Natural killer cell (primary cell): ENCODE measurements at regions not wholly inside any gene's neighbourhood (a gene's known extent, or its start where the extent isn't known, plus 50 kb on each side); places are given as distances from the start of the nearest gene placed in this dataset.
"Not testable (repeated sequence)": the region's sequence is repeated elsewhere in the genome, so short reads cannot be mapped to it uniquely, and the experiment has no call there.

Experiments used
- ATAC-seq, 3 donors: fragments of 150-1000 bp in 2 of 3; fragments of 200-7000 bp in 1 of 3; cut with Tn5 transposase; 1 replicate in 1 of 3; 2 replicates in 2 of 3; pipeline ENCODE4 v1.10.0; 2021; ENCODE audit warnings: mild to moderate bottlenecking in 2 of 3, moderate library complexity in 2 of 3
- DNase-seq, 2 donors: peaks; one replicate each; pipeline versions ENCODE4 v3.0.0 to v3.0.0-alpha.2; 2013 to 2021; ENCODE audit warnings: mixed read lengths in 1 of 2
- H3K27ac ChIP-seq: one replicate; pipeline ENCODE4 v1.5.1; 2013; ENCODE audit warnings: mild to moderate bottlenecking, low read length
- H3K27me3 ChIP-seq: one replicate; pipeline ENCODE4 v1.6.1; 2013; ENCODE audit warnings: low read length; ENCODE audit not compliant: control insufficient read depth, insufficient read depth
- H3K36me3 ChIP-seq: one replicate; pipeline ENCODE4 v1.6.1; 2013; ENCODE audit warnings: low read length; ENCODE audit not compliant: control insufficient read depth, insufficient read depth
- H3K4me1 ChIP-seq: one replicate; pipeline ENCODE4 v1.6.1; 2013; ENCODE audit warnings: low read length; ENCODE audit not compliant: control insufficient read depth, insufficient read depth
- H3K4me3 ChIP-seq: one replicate; pipeline ENCODE4 v1.5.1; 2013; ENCODE audit warnings: low read length
- H3K9me3 ChIP-seq: one replicate; pipeline ENCODE4 v1.6.1; 2013; ENCODE audit warnings: low read length; ENCODE audit not compliant: control insufficient read depth, insufficient read depth
- H3K27ac Mint-ChIP-seq, 2 donors: one replicate each; pipeline ENCODE4 v1.8.0; 2022; ENCODE audit warnings: mild to moderate bottlenecking in 2 of 2, mixed read lengths in 2 of 2, moderate library complexity in 1 of 2
- H3K27me3 Mint-ChIP-seq, 2 donors: one replicate each; pipeline ENCODE4 v1.8.0; 2022; ENCODE audit warnings: low read depth in 2 of 2, mixed read lengths in 2 of 2
- H3K36me3 Mint-ChIP-seq: one replicate; pipeline ENCODE4 v1.8.0; 2022; ENCODE audit warnings: mixed read lengths
- H3K4me1 Mint-ChIP-seq, 2 donors: one replicate each; pipeline ENCODE4 v1.8.0; 2022; ENCODE audit warnings: mixed read lengths in 2 of 2
- H3K4me3 Mint-ChIP-seq: one replicate; pipeline ENCODE4 v1.8.0; 2022; ENCODE audit warnings: mild to moderate bottlenecking, moderate library complexity, mixed read lengths
- H3K9me3 Mint-ChIP-seq, 2 donors: one replicate each; pipeline ENCODE4 v1.8.0; 2022; ENCODE audit warnings: mixed read lengths in 2 of 2
- WGBS: methylation state at CpG from one replicate; pipeline ENCODE4 v1.1.7; 2013; ENCODE audit warnings: missing lambda C conversion rate; ENCODE audit not compliant: insufficient coverage; 5-methylcytosine and 5-hydroxymethylcytosine counted together
- intact Hi-C: fragments of 100-400 bp; cut with micrococcal nuclease; formaldehyde crosslinking; loops from one replicate; pipeline ENCODE4 v1.14.2; 2022
- TF ChIP-seq, protein P1 (sequence below): fragments of 200-600 bp; IDR thresholded peaks from one replicate; pipeline ENCODE4 v1.8.0; 2022; ENCODE audit warnings: antibody characterized with exemption

DNA sequence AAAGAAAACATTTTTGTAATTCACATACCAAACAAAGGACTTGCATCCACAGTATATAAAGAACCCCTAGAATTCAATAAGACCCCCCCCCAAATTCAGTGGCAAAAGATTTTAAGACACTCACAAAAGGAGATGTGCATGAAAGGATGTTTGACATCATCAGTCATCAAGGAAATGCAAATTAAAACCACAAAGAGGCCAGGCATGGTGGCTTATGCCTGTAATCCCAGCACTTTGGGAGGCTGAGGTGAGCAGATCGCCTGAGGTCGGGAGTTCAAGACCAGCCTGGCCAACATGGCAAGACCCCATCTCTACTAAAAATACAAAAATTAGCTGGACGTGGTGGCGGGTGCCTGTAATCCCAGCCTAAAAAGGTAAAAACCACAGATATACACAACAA is 61.3 kb downstream of the AIPL1 start:
- H3K27ac ChIP-seq, DNase-seq, H3K27me3 ChIP-seq, H3K27ac Mint-ChIP-seq, H3K4me3 ChIP-seq, H3K4me1 ChIP-seq, H3K4me1 Mint-ChIP-seq, H3K4me3 Mint-ChIP-seq, H3K9me3 Mint-ChIP-seq, H3K36me3 ChIP-seq, ATAC-seq, H3K9me3 ChIP-seq, intact Hi-C loops, H3K36me3 Mint-ChIP-seq: not testable (repeated sequence)
- WGBS: 66% methylated on average over 4 of the region's 4 CpGs
- H3K27me3 Mint-ChIP-seq: peaks cover 16 to 34% of the 10 kb centered on the region in 2 donors

DNA sequence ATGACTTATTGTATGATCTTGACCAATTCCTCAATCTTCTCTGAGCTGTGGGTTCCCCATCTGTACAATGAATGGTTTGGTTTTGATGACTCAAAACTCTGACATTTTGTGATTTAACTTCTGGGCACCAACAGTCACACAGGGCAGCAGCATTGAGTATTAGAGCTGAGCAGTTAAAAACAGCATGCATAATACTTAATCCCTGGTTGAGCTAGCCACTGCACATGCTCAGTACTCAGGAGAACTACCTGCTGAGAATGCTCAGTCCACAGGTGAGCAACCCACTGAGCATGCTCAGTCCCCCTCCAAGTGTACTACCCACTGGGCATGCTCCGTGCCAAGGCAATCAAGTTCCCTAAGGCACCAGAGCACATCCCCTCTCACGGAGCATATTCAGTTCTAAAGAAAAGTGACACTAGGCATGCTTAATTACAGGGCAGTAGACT is 68.7 kb downstream of the AIPL1 start:
- Mint-ChIP-seq H3K9me3 (no peaks in the 10 kb centered on the region), H3K4me1 (no peaks in the 10 kb centered on the region), H3K27me3 (peaks cover 35 to 68% of the 10 kb centered on the region in 2 donors), H3K36me3 (no peaks in the 10 kb centered on the region), H3K4me3 (no peak overlapping the region), H3K27ac (no peak overlapping the region)
- DNase-seq: no peak
- Histone ChIP-seq H3K4me3 (no peak overlapping the region), H3K4me1 (no peaks in the 10 kb centered on the region), H3K36me3 (no peaks in the 10 kb centered on the region), H3K27ac (no peak overlapping the region), H3K27me3 (peaks cover 9% of the 10 kb centered on the region), H3K9me3 (no peaks in the 10 kb centered on the region)
- 82% methylated on average over 2 of the region's 2 CpGs for WGBS
- intact Hi-C loops: no loop called here
- ATAC-seq: no peak
- TF ChIP-seq, protein P1, sequence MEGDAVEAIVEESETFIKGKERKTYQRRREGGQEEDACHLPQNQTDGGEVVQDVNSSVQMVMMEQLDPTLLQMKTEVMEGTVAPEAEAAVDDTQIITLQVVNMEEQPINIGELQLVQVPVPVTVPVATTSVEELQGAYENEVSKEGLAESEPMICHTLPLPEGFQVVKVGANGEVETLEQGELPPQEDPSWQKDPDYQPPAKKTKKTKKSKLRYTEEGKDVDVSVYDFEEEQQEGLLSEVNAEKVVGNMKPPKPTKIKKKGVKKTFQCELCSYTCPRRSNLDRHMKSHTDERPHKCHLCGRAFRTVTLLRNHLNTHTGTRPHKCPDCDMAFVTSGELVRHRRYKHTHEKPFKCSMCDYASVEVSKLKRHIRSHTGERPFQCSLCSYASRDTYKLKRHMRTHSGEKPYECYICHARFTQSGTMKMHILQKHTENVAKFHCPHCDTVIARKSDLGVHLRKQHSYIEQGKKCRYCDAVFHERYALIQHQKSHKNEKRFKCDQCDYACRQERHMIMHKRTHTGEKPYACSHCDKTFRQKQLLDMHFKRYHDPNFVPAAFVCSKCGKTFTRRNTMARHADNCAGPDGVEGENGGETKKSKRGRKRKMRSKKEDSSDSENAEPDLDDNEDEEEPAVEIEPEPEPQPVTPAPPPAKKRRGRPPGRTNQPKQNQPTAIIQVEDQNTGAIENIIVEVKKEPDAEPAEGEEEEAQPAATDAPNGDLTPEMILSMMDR: no peak

DNA sequence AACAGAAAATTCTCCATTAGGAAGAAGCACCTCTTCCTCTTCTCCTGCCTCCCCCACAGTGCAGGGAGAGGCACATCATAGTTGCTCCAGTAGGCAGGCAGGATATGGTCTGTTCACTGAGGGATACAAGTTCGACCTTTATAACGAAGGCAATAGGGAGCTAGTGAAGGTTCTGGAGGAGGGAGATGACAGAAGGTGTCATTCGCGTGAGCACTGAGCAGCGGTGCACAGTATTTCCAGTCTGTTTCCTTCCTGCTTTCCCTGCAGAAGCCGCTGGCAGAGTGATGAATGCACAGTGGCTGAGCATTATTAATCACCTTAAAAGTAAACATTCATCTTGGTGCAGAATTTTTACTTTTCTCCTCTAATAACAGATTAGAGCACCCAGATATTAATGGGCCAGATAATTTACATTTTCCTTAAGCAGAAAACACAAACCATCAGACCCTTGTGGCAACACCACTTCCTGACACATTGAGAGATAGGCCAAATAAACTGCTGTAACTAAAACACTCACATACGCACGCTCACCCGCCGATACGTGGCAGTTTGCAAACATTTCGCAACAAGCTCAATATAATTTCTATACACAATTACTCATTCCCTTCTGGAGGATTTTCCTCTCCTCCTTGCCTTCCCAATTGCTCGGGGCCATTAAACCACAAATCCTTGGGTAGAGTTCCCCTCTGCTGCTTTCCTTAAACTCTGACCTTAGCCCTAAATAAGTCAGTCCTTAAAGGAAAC is 69.5 kb downstream of the AIPL1 start:
- H3K27me3 ChIP-seq: peaks cover 9% of the 10 kb centered on the region

GRCh38 chr17:6361733-6362132 is 73.2 kb downstream of the AIPL1 start:
- DNase-seq (no peak), ATAC-seq (no peak)
- TF ChIP-seq, protein P1: no peak
- Mint-ChIP-seq H3K4me1 (no peaks in the 10 kb centered on the region), H3K27me3 (peaks cover 30 to 51% of the 10 kb centered on the region in 2 donors), H3K4me3 (no peak overlapping the region), H3K9me3 (no peaks in the 10 kb centered on the region), H3K27ac (no peak overlapping the region), H3K36me3 (no peaks in the 10 kb centered on the region)
- intact Hi-C loops: no loop called here
- Histone ChIP-seq H3K27me3 (peaks cover 10% of the 10 kb centered on the region), H3K4me3 (no peak overlapping the region), H3K4me1 (no peaks in the 10 kb centered on the region), H3K36me3 (no peaks in the 10 kb centered on the region), H3K9me3 (no peaks in the 10 kb centered on the region), H3K27ac (no peak overlapping the region)
- WGBS: 67% methylated on average over 5 of the region's 5 CpGs

More for the DNA sequence above, 69.5 kb downstream of the AIPL1 start:
- Mint-ChIP-seq H3K27ac (no peak overlapping the region), H3K4me3 (no peak overlapping the region), H3K36me3 (no peaks in the 10 kb centered on the region), H3K9me3 (no peaks in the 10 kb centered on the region), H3K4me1 (no peaks in the 10 kb centered on the region), H3K27me3 (peaks cover 35 to 66% of the 10 kb centered on the region in 2 donors)
- ATAC-seq: no peak
- Histone ChIP-seq H3K9me3 (no peaks in the 10 kb centered on the region), H3K4me1 (no peaks in the 10 kb centered on the region), H3K4me3 (no peak overlapping the region), H3K36me3 (no peaks in the 10 kb centered on the region), H3K27ac (no peak overlapping the region)
- no peak for DNase-seq
- WGBS: 32% methylated on average over 13 of the region's 13 CpGs
- TF ChIP-seq, protein P1: no peak
- intact Hi-C loops: no loop called here
